GM18505 (cell line): ENCODE measurements at regions not wholly inside any gene's neighbourhood (a gene's known extent, or its start where the extent isn't known, plus 50 kb on each side); places are given as distances from the start of the nearest gene placed in this dataset.

ENCODE experiments used
- ATAC-seq: cut with Tn5 transposase; IDR thresholded peaks from one replicate; pipeline ENCODE4 v1.9.1; 2021; ENCODE audit not compliant: unreplicated experiment
- POLR2A ChIP-seq: IDR thresholded peaks from 4 replicates; pipeline ENCODE4 v1.6.1; 2011; ENCODE audit warnings: borderline replicate concordance; ENCODE audit not compliant: insufficient read depth, insufficient read length; ENCODE audit errors: extremely low read depth

GRCh38 chr5:90305041-90305720 lies 104.4 kb downstream of the CETN3 start:
- no peak for TF ChIP-seq POLR2A
- no peak for ATAC-seq

GRCh38 chr5:90301248-90301647 lies 108.3 kb downstream of the CETN3 start:
- ATAC-seq: no peak
- TF ChIP-seq POLR2A: no peak

GRCh38 chr5:90297045-90297764 lies 112.4 kb downstream of the CETN3 start:
- no peak for ATAC-seq
- no peak for TF ChIP-seq POLR2A

GRCh38 chr5:90294604-90295003 lies 115.0 kb downstream of the CETN3 start:
- TF ChIP-seq POLR2A: no peak
- no peak for ATAC-seq

GRCh38 chr5:90293931-90294330 lies 115.6 kb downstream of the CETN3 start:
- no peak for ATAC-seq
- no peak for TF ChIP-seq POLR2A

- no peak for ATAC-seq
- TF ChIP-seq POLR2A: no peak
Observed at GRCh38 chr5:90290648-90291047, 118.9 kb downstream of the CETN3 start.

DNA sequence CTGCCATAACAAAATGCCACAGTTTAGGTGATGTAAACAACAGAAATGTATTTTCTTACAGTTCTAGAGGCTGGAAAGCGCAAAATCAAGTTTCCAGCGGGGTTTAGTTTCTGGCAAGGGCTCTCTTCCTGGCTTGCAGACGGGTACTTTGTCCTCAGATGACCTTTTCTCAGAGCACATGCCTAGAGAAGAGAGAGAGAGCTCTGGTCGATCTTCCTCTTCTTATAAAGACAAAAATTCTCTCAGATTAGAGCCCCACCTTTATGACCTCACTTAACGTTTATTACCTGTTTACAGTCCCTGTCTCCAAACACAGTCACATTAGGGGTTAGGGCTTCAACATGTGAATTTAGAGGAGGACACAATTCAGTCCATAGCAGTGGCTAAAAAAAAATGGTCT lies 119.7 kb downstream of the CETN3 start:
- no peak for TF ChIP-seq POLR2A
- ATAC-seq: no peak

DNA sequence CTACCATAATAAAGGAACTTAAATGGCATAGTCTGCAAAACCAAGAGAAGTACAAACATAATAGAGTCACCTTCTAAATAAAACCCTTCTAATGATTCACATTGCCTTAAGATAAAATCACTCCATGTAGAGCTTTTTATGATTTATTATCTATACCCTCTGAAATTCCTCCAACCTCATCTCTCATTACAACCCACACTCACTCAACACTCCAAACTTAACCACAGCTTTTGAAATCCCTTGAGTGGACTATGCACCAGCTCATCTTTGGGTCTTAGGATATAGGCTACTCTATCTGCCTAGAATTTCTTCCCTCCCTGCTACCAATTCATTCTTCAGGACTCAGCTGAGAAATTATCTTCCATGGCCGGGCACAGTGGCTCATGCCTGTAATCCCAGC lies 122.5 kb downstream of the CETN3 start:
- ATAC-seq: no peak
- TF ChIP-seq POLR2A: no peak

DNA sequence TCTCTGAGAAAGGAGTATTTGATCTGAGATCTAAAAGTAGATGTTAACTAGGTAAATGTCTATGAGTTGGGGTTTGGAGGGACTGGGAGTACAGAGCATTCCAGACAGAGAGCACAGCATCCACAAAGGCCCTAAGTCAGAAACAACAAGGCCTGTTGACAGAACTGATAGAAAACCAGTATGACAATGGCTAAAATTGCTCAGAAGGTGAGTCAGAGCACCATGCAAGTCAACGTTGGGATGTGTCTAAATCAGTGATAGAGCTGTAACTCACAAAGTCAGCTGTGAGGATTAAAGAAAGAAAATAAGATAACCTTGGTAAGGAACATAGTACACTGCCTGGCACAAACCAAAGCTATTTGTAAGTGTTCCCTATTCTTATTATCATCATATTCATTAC lies 124.0 kb downstream of the CETN3 start:
- no peak for ATAC-seq
- TF ChIP-seq POLR2A: no peak

DNA sequence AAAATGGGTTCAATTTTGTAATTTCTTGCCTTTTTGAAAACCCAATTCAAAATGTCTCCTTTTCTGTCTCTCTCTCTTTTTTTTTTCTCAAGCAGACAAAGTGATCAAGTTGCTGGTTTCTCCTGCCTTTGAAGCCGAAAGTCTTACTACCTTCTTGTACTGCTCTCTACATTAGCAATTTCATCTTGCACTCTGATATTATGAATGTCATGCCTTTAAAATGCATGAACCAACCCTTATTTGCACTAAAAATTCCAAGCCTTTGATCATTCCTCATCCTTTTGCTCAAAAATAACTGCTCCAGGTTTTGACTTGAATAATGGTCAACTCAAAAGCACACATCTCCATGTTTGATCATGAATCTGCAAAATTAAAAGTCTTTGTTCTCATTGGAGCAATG lies 125.2 kb downstream of the CETN3 start:
- TF ChIP-seq POLR2A: no peak
- ATAC-seq: no peak

DNA sequence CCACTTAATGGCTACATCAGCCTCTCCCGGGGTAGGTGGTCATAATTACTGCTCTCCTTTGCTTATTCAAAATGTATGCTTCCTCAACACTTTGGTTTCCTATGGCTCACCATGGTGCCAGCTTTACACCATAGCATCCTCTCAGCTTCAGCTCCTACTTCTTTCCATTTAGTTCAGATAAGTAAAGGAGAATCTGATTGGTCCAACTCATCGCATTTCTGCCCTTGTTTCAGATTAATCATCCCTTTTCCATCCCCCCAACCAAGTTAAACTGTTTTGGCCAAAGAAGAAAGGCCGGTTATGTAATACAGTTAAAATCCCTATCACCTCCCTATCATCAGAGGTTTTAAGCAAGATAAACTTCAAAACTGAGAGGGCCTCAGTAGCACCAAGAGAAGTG lies 130.5 kb downstream of the CETN3 start:
- ATAC-seq: no peak
- no peak for TF ChIP-seq POLR2A

DNA sequence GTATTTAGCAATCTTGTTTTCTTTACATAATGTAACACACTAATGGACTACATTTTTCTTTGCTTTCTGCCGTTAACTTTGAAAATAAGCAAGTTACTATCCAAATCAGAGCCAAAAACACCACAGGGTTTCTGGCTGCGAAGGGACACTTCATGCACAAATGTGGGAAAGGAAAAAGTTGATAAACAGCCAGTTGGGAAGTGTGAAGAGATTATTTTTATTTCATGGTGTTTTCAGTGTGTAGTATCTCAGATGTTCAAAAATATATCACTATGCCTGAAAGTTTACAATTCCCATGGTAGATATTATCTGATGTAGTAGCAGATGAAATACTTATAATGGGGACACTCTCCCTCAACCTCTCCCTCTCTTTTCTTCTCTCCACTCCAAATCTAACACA lies 135.3 kb downstream of the CETN3 start:
- ATAC-seq: no peak
- no peak for TF ChIP-seq POLR2A

GRCh38 chr5:90267646-90268045 lies 141.9 kb downstream of the CETN3 start:
- no peak for TF ChIP-seq POLR2A
- ATAC-seq: no peak

- no peak for ATAC-seq
- TF ChIP-seq POLR2A: no peak
Observed at GRCh38 chr5:90265545-90265857, 144.1 kb downstream of the CETN3 start.
